ENCODE measurements at regions not wholly inside any gene's neighbourhood (a gene's known extent, or its start where the extent isn't known, plus 50 kb on each side); places are given as distances from the start of the nearest gene placed in this dataset.

- no peak overlapping the region for H3K4me3 ChIP-seq
- no peaks in the 10 kb centered on the region for H3K79me2 ChIP-seq (replicated peaks; ENCODE audit: insufficient read depth)
- no peak for ATAC-seq
- H3K27ac Mint-ChIP-seq, result no peak overlapping the region; the same call in 1 of the 2 replicates
- no peaks in the 10 kb centered on the region for H3K9me2 ChIP-seq (ENCODE audit: insufficient read depth)
- peaks cover 9% of the 10 kb centered on the region for H3K27me3 Mint-ChIP-seq (ENCODE audit: insufficient read depth, low read depth, poor library complexity)
- no peak overlapping the region for H2AFZ ChIP-seq
- H3K36me3 ChIP-seq (ENCODE audit: insufficient read depth), result no peaks in the 10 kb centered on the region; the same call in 1 of the 2 replicates
- peaks cover 5% of the 10 kb centered on the region for H3K4me1 Mint-ChIP-seq
- no peaks in the 10 kb centered on the region for H4K20me1 ChIP-seq (replicated peaks; ENCODE audit: insufficient read depth)
- no peaks in the 10 kb centered on the region for H3K27me3 ChIP-seq (ENCODE audit: insufficient read depth)
- no peaks in the 10 kb centered on the region; the same call in 1 of the 3 replicates for H3K9me3 Mint-ChIP-seq
- H3K27ac ChIP-seq (ENCODE audit: low read depth), result no peak overlapping the region
- H3F3A ChIP-seq (replicated peaks; ENCODE audit: low read depth), result no peaks in the 10 kb centered on the region
- TF ChIP-seq REST (IDR thresholded peaks at IDR 0.05; ENCODE audit: unreplicated experiment) (no peak), POLR2AphosphoS5 (IDR thresholded peaks at IDR 0.05; ENCODE audit: low read depth) (no peak), ZNF114 (CRISPR knock-in tag; IDR thresholded peaks at IDR 0.05) (no peak), STAT1 (IDR thresholded peaks at IDR 0.05; ENCODE audit: unreplicated experiment) (no peak), NANOG (IDR thresholded peaks at IDR 0.05; ENCODE audit: borderline replicate concordance) (no peak), ZNF462 (CRISPR knock-in tag; IDR thresholded peaks at IDR 0.05) (no peak), CREB1 (CRISPR knock-in tag; IDR thresholded peaks at IDR 0.05; ENCODE audit: low read depth) (no peak), ZNF331 (CRISPR knock-in tag; IDR thresholded peaks at IDR 0.05; ENCODE audit: low read depth) (no peak), EZH2 (IDR thresholded peaks at IDR 0.05; ENCODE audit: low read depth, unreplicated experiment) (no peak), JUNB (IDR thresholded peaks at IDR 0.05; ENCODE audit: unreplicated experiment) (no peak), EZH2phosphoT487 (IDR thresholded peaks at IDR 0.05; ENCODE audit: unreplicated experiment) (no peak)
- TF ChIP-seq, protein P1, sequence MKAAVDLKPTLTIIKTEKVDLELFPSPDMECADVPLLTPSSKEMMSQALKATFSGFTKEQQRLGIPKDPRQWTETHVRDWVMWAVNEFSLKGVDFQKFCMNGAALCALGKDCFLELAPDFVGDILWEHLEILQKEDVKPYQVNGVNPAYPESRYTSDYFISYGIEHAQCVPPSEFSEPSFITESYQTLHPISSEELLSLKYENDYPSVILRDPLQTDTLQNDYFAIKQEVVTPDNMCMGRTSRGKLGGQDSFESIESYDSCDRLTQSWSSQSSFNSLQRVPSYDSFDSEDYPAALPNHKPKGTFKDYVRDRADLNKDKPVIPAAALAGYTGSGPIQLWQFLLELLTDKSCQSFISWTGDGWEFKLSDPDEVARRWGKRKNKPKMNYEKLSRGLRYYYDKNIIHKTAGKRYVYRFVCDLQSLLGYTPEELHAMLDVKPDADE (IDR thresholded peaks at IDR 0.05), result no peak
- TF ChIP-seq, protein P2, sequence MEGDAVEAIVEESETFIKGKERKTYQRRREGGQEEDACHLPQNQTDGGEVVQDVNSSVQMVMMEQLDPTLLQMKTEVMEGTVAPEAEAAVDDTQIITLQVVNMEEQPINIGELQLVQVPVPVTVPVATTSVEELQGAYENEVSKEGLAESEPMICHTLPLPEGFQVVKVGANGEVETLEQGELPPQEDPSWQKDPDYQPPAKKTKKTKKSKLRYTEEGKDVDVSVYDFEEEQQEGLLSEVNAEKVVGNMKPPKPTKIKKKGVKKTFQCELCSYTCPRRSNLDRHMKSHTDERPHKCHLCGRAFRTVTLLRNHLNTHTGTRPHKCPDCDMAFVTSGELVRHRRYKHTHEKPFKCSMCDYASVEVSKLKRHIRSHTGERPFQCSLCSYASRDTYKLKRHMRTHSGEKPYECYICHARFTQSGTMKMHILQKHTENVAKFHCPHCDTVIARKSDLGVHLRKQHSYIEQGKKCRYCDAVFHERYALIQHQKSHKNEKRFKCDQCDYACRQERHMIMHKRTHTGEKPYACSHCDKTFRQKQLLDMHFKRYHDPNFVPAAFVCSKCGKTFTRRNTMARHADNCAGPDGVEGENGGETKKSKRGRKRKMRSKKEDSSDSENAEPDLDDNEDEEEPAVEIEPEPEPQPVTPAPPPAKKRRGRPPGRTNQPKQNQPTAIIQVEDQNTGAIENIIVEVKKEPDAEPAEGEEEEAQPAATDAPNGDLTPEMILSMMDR (conservative IDR thresholded peaks at IDR 0.05; ENCODE audit: low read depth in 2 of 2), result no peak
- no peaks in the 10 kb centered on the region for H3K36me3 Mint-ChIP-seq (ENCODE audit: low read depth)
- no peak overlapping the region for H3K4me3 Mint-ChIP-seq
- no peaks in the 10 kb centered on the region for H3K4me1 ChIP-seq (ENCODE audit: insufficient read depth)
- H3K4me2 ChIP-seq, result no peak overlapping the region
- no peak for DNase-seq (ENCODE audit: low spot score)
Observed at GRCh38 chr22:48139776-48140175, 1377.3 kb downstream of the TBC1D22A start.

All from GM23338 (cell line).